PFSK-1 (cell line): ENCODE measurements at regions not wholly inside any gene's neighbourhood (a gene's known extent, or its start where the extent isn't known, plus 50 kb on each side); places are given as distances from the start of the nearest gene placed in this dataset.

Source experiments
- FOXP2 ChIP-seq: optimal IDR thresholded peaks from 2 replicates; pipeline ENCODE3; 2011; ENCODE audit warnings: borderline replicate concordance, control low read depth, inconsistent platforms; ENCODE audit not compliant: insufficient read depth; ENCODE audit errors: extremely low read length, extremely low read depth
- POLR2AphosphoS5 ChIP-seq: IDR thresholded peaks from 2 replicates; pipeline ENCODE4 v1.6.1; 2012; ENCODE audit warnings: low read depth, mild to moderate bottlenecking, control low read depth, low read length, moderate library complexity
- SIN3A ChIP-seq: IDR thresholded peaks from 2 replicates; pipeline ENCODE4 v1.6.1; 2012; ENCODE audit warnings: mild to moderate bottlenecking, low read length, moderate library complexity, borderline replicate concordance; ENCODE audit not compliant: insufficient read depth
- TAF1 ChIP-seq: IDR thresholded peaks from 2 replicates; pipeline ENCODE4 v1.6.1; 2012; ENCODE audit warnings: low read length, control low read depth, borderline replicate concordance; ENCODE audit not compliant: insufficient read depth
- TF ChIP-seq, protein P1 (sequence below), 2 experiments: IDR thresholded peaks; 2 replicates each; pipeline versions ENCODE4 v1.6.1 to v1.8.0; 2011 to 2012; ENCODE audit warnings: low read depth in 2 of 2, low read length in 2 of 2, control low read depth in 1 of 2, inconsistent platforms in 1 of 2, mild to moderate bottlenecking in 1 of 2, moderate library complexity in 1 of 2; ENCODE audit not compliant: insufficient read depth in 1 of 2

DNA sequence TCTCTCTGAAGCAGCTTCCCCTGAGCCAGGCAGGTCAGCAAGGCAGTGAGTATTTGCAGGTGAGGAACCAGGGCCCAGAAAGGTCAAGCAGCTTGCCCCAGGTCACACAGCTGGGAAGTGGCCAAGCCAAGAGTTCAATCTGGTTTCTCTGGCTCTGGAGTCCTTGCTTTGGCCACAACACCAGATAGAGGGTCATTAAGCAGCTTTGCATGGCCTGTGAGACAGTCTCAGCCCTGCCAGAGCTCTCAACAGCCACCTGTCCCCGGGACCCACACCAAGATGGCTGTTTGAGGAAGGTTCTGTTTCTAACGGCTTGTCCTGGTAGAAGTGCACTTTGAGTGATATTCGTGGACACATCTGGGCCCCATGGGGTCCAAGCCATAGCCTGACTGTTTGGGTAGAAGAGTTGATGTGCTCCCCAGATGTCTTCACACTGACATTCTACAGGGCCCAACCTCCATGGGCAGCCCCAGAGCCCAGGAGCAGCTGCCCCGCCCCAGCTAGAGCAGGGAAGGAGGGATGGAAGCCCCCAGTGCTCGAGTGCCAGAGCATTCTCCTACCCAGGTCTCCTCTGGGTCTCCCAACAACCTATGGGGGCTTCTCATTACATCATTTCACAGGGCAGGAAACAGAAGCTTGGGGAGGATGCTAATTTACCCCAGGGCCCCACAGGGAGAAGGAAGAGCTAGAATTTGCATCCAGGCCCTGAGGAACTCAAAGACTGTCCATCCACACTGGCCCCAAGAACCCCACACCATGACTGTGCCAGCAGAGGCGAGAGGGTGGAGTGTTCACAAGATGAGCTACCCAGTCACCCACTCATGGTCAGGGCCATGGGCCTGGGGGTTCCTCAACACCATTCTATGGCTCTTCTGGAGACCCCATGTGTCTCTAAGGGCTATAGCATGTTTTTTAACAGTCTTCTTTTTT is 107.3 kb upstream of the CDH5 start:
- no peak for TF ChIP-seq FOXP2
- no peak for TF ChIP-seq SIN3A
- no peak for TF ChIP-seq POLR2AphosphoS5
- TF ChIP-seq, protein P1, sequence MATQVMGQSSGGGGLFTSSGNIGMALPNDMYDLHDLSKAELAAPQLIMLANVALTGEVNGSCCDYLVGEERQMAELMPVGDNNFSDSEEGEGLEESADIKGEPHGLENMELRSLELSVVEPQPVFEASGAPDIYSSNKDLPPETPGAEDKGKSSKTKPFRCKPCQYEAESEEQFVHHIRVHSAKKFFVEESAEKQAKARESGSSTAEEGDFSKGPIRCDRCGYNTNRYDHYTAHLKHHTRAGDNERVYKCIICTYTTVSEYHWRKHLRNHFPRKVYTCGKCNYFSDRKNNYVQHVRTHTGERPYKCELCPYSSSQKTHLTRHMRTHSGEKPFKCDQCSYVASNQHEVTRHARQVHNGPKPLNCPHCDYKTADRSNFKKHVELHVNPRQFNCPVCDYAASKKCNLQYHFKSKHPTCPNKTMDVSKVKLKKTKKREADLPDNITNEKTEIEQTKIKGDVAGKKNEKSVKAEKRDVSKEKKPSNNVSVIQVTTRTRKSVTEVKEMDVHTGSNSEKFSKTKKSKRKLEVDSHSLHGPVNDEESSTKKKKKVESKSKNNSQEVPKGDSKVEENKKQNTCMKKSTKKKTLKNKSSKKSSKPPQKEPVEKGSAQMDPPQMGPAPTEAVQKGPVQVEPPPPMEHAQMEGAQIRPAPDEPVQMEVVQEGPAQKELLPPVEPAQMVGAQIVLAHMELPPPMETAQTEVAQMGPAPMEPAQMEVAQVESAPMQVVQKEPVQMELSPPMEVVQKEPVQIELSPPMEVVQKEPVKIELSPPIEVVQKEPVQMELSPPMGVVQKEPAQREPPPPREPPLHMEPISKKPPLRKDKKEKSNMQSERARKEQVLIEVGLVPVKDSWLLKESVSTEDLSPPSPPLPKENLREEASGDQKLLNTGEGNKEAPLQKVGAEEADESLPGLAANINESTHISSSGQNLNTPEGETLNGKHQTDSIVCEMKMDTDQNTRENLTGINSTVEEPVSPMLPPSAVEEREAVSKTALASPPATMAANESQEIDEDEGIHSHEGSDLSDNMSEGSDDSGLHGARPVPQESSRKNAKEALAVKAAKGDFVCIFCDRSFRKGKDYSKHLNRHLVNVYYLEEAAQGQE (IDR thresholded peaks at IDR 0.05; ENCODE audit: insufficient read depth in 1 of 2, low read depth in 2 of 2, low read length in 2 of 2), result no peak
- TF ChIP-seq TAF1, result no peak

DNA sequence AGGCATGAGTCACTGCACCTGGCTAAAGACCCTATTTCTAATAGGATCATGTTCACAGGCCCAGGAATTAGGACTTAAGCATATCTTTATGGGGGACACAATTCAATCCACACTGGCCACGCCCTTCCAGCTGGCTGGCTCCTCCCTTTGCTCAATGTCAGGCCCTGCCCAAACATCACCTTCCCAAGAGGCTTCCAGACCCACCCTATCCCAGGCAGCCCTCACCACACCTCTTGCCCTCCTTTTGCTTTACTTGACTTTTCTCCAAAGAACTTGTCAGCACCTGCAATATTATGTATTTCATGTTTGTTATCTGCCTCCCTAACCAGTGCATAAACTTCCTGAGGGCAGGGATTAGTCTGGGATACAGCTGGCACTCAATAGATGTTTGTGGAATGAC is 109.6 kb upstream of the CDH5 start:
- TF ChIP-seq FOXP2 (no peak), SIN3A (no peak), POLR2AphosphoS5 (no peak), TAF1 (no peak)
- TF ChIP-seq, protein P1 (IDR thresholded peaks at IDR 0.05; ENCODE audit: insufficient read depth in 1 of 2, low read depth in 2 of 2, low read length in 2 of 2), result no peak

DNA sequence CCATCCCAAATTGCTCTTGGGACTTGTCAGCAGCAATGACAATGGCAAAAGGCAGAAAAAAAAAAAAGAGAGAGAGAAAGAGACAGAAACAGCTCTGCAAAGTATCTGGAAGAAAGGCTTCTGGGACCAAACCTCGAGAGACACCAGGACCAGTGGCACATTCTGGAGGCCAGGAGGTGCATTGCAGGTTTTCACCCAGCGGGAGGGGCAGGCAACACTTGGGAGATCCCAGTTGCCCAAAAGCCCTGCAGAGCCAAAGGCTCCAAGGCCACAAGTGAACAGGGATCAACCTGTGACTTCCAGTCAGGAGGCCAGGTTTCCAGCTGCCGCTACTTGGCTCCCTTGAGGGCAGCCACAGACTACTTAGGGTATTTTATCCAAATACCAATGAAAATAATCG is 110.8 kb upstream of the CDH5 start:
- TF ChIP-seq FOXP2 (no peak), SIN3A (no peak), POLR2AphosphoS5 (no peak), TAF1 (no peak)
- TF ChIP-seq, protein P1 (IDR thresholded peaks at IDR 0.05; ENCODE audit: insufficient read depth in 1 of 2, low read depth in 2 of 2, low read length in 2 of 2), result no peak

DNA sequence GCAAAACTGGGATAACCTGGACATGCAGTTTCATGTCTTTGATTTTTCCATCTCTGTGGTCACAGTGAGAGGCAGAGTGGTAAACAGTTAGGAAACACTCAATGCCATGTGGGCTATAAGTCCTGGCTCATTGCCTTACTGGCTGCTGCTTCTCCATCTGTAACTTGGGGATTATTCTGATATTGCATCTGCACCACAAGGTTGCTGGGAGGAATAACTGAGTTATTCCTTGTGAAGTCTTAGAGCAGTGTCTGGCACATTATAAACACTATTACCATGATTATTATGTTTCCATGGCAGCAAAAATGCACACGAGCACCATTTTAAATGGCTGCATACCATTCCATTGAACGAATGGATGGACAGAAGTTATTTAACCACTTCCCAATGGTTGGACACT is 111.7 kb upstream of the CDH5 start:
- TF ChIP-seq TAF1, result no peak
- TF ChIP-seq POLR2AphosphoS5, result no peak

DNA sequence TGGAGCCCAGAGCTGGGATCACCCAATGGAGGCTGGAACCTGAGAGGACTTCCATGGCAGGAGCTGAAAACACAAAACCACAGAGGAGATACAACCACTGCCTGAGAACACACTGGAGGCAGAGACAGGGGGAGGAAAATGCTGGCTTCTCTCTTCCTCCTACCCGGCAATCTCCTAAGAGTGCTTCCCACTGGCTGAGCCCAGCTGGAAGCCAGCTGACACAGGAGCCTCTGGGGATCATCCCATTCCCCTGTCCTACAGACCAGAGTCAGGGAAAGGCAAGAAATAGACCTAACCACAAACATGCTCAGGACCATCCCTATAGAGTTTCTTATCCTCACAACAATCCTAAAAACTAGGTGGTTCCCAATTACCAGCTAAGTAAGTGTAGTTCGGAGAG is 112.4 kb upstream of the CDH5 start:
- TF ChIP-seq POLR2AphosphoS5 (no peak), TAF1 (no peak), SIN3A (no peak), FOXP2 (no peak)
- TF ChIP-seq, protein P1 (IDR thresholded peaks at IDR 0.05; ENCODE audit: insufficient read depth in 1 of 2, low read depth in 2 of 2, low read length in 2 of 2), result no peak
